GM12864 (cell line): ENCODE measurements at regions not wholly inside any gene's neighbourhood (a gene's known extent, or its start where the extent isn't known, plus 50 kb on each side); places are given as distances from the start of the nearest gene placed in this dataset.

Experiments
- DNase-seq: peaks from one replicate; pipeline ENCODE4 v3.0.0-alpha.2; 2011; ENCODE audit warnings: low read depth
- H3K4me3 ChIP-seq: 2 replicates; pipeline ENCODE4 v1.5.1; 2011; ENCODE audit warnings: mild to moderate bottlenecking, low read depth, low read length, control low read depth
- CTCF ChIP-seq: IDR thresholded peaks from 2 replicates; pipeline ENCODE4 v1.5.1; 2011; ENCODE audit warnings: low read depth, mild to moderate bottlenecking, moderate library complexity, low read length, control low read depth, inconsistent platforms; ENCODE audit errors: missing control alignments

- TF ChIP-seq CTCF, result no peak
- DNase-seq, result no peak
- H3K4me3 ChIP-seq, result no peak overlapping the region
Observed at GRCh38 chr11:98874050-98874449, 146.7 kb upstream of the CNTN5 start.

- DNase-seq, result no peak
- H3K4me3 ChIP-seq, result no peak overlapping the region
- TF ChIP-seq CTCF, result no peak
Observed at GRCh38 chr11:98895936-98896335, 124.8 kb upstream of the CNTN5 start.

- no peak for DNase-seq
- no peak overlapping the region for H3K4me3 ChIP-seq
- TF ChIP-seq CTCF, result no peak
Observed at GRCh38 chr11:98940913-98941312, 79.8 kb upstream of the CNTN5 start.

- DNase-seq, result no peak
- no peak overlapping the region for H3K4me3 ChIP-seq
- TF ChIP-seq CTCF, result no peak
Observed at GRCh38 chr11:98944461-98944860, 76.3 kb upstream of the CNTN5 start.

GRCh38 chr11:98952107-98952506 lies 68.6 kb upstream of the CNTN5 start:
- H3K4me3 ChIP-seq, result no peak overlapping the region
- no peak for DNase-seq
- TF ChIP-seq CTCF, result no peak

- DNase-seq, result no peak
- TF ChIP-seq CTCF, result no peak
- no peak overlapping the region for H3K4me3 ChIP-seq
Observed at GRCh38 chr11:98955551-98955950, 65.2 kb upstream of the CNTN5 start.

GRCh38 chr11:98964146-98964545 lies 56.6 kb upstream of the CNTN5 start:
- DNase-seq, result no peak
- no peak for TF ChIP-seq CTCF
- no peak overlapping the region for H3K4me3 ChIP-seq
